ENCODE measurements at regions not wholly inside any gene's neighbourhood (a gene's known extent, or its start where the extent isn't known, plus 50 kb on each side); places are given as distances from the start of the nearest gene placed in this dataset.

- no peaks in the 10 kb centered on the region for H3K4me1 ChIP-seq (ENCODE audit: control insufficient read depth in 1 of 2, insufficient read depth in 1 of 2, low read depth in 1 of 2, low read length in 1 of 2)
- no peak overlapping the region for H3K27ac ChIP-seq
- no peak for TF ChIP-seq CTCF (IDR thresholded peaks at IDR 0.05)
Measured at GRCh38 chr6:147872002-147872401, 363.5 kb downstream of the SAMD5 start.

GRCh38 chr6:147873816-147874215 is 365.3 kb downstream of the SAMD5 start:
- no peaks in the 10 kb centered on the region for H3K27me3 ChIP-seq
- H3K4me1 ChIP-seq (ENCODE audit: control insufficient read depth in 1 of 2, insufficient read depth in 1 of 2, low read depth in 1 of 2, low read length in 1 of 2), result no peaks in the 10 kb centered on the region
- H3K9me3 ChIP-seq, result no peaks in the 10 kb centered on the region
- no peak overlapping the region for H3K27ac ChIP-seq
- H3K36me3 ChIP-seq, result no peaks in the 10 kb centered on the region
- H3K4me3 ChIP-seq (ENCODE audit: low read depth in 1 of 2, low read length in 1 of 2), result no peak overlapping the region
- no peak for TF ChIP-seq CTCF (IDR thresholded peaks at IDR 0.05)

More at GRCh38 chr6:147872002-147872401, 363.5 kb downstream of the SAMD5 start:
- no peak overlapping the region for H3K4me3 ChIP-seq (ENCODE audit: low read depth in 1 of 2, low read length in 1 of 2)
- H3K36me3 ChIP-seq, result no peaks in the 10 kb centered on the region
- no peaks in the 10 kb centered on the region for H3K27me3 ChIP-seq
- H3K9me3 ChIP-seq, result no peaks in the 10 kb centered on the region

- Histone ChIP-seq H3K4me1 (ENCODE audit: control insufficient read depth in 1 of 2, insufficient read depth in 1 of 2, low read depth in 1 of 2, low read length in 1 of 2) (no peaks in the 10 kb centered on the region), H3K9me3 (no peaks in the 10 kb centered on the region), H3K4me3 (ENCODE audit: low read depth in 1 of 2, low read length in 1 of 2) (no peak overlapping the region), H3K27me3 (no peaks in the 10 kb centered on the region), H3K27ac (no peak overlapping the region), H3K36me3 (no peaks in the 10 kb centered on the region)
- TF ChIP-seq CTCF (IDR thresholded peaks at IDR 0.05), result no peak
Measured at GRCh38 chr6:147874322-147874721, 365.8 kb downstream of the SAMD5 start.

GRCh38 chr6:147879031-147879580 is 370.6 kb downstream of the SAMD5 start:
- no peaks in the 10 kb centered on the region for H3K36me3 ChIP-seq
- H3K4me1 ChIP-seq (ENCODE audit: control insufficient read depth in 1 of 2, insufficient read depth in 1 of 2, low read depth in 1 of 2, low read length in 1 of 2), result no peaks in the 10 kb centered on the region
- no peak for TF ChIP-seq CTCF (IDR thresholded peaks at IDR 0.05)
- no peak overlapping the region for H3K27ac ChIP-seq
- no peaks in the 10 kb centered on the region for H3K9me3 ChIP-seq
- H3K27me3 ChIP-seq, result no peaks in the 10 kb centered on the region
- H3K4me3 ChIP-seq (ENCODE audit: low read depth in 1 of 2, low read length in 1 of 2), result no peak overlapping the region

- H3K27me3 ChIP-seq, result no peaks in the 10 kb centered on the region
- no peak overlapping the region for H3K4me3 ChIP-seq (ENCODE audit: low read depth in 1 of 2, low read length in 1 of 2)
- no peak for TF ChIP-seq CTCF (IDR thresholded peaks at IDR 0.05)
- H3K9me3 ChIP-seq, result no peaks in the 10 kb centered on the region
- H3K36me3 ChIP-seq, result no peaks in the 10 kb centered on the region
- no peak overlapping the region for H3K27ac ChIP-seq
- H3K4me1 ChIP-seq (ENCODE audit: control insufficient read depth in 1 of 2, insufficient read depth in 1 of 2, low read depth in 1 of 2, low read length in 1 of 2), result no peaks in the 10 kb centered on the region
Measured at GRCh38 chr6:147881432-147881831, 372.9 kb downstream of the SAMD5 start.

- TF ChIP-seq CTCF (IDR thresholded peaks at IDR 0.05), result no peak
- Histone ChIP-seq H3K36me3 (no peaks in the 10 kb centered on the region), H3K4me1 (ENCODE audit: control insufficient read depth in 1 of 2, insufficient read depth in 1 of 2, low read depth in 1 of 2, low read length in 1 of 2) (no peaks in the 10 kb centered on the region), H3K27me3 (no peaks in the 10 kb centered on the region), H3K4me3 (ENCODE audit: low read depth in 1 of 2, low read length in 1 of 2) (no peak overlapping the region), H3K9me3 (no peaks in the 10 kb centered on the region), H3K27ac (no peak overlapping the region)
Measured at GRCh38 chr6:147888374-147888773, 379.9 kb downstream of the SAMD5 start.

All from neutrophil (primary cell).